Omental fat pad (tissue), 3 donors: ENCODE measurements at regions not wholly inside any gene's neighbourhood (a gene's known extent, or its start where the extent isn't known, plus 50 kb on each side); places are given as distances from the start of the nearest gene placed in this dataset.

Experiments used
- ATAC-seq: fragments of 150-250 bp; one replicate; pipeline ENCODE4 v1.9.1; 2016; ENCODE audit warnings: mild to moderate bottlenecking, moderate library complexity; ENCODE audit not compliant: low FRiP score
- DNase-seq: peaks from one replicate; pipeline ENCODE4 v3.0.0-alpha.2; 2019; ENCODE audit warnings: low spot score
- TF ChIP-seq, protein P1 (sequence below), 3 donors: fragments of 450-650 bp; IDR thresholded peaks; one replicate each; pipeline ENCODE4 v1.5.1; 2016 to 2017; ENCODE audit warnings: antibody characterized with exemption in 3 of 3, mild to moderate bottlenecking in 3 of 3, moderate library complexity in 2 of 3

DNA sequence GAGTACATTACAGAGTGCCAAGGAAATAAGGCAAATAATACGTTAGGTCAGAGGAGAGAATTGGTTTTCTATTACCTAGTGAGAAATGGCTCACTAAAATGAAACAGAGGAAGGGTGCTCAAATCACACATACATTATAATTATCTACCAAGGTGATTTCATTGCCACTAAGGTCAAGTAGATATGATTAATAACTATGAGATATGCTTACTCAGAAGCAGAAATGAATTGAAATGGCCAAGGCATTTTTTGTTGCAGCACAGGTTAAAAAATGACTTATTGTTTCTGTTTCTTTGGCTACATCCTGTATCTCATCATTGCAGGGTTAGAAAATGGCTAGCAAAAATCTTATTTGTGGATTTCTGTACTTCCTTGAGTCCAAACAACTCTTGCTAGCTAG lies 154.5 kb upstream of the GORAB start:
- TF ChIP-seq, protein P1, sequence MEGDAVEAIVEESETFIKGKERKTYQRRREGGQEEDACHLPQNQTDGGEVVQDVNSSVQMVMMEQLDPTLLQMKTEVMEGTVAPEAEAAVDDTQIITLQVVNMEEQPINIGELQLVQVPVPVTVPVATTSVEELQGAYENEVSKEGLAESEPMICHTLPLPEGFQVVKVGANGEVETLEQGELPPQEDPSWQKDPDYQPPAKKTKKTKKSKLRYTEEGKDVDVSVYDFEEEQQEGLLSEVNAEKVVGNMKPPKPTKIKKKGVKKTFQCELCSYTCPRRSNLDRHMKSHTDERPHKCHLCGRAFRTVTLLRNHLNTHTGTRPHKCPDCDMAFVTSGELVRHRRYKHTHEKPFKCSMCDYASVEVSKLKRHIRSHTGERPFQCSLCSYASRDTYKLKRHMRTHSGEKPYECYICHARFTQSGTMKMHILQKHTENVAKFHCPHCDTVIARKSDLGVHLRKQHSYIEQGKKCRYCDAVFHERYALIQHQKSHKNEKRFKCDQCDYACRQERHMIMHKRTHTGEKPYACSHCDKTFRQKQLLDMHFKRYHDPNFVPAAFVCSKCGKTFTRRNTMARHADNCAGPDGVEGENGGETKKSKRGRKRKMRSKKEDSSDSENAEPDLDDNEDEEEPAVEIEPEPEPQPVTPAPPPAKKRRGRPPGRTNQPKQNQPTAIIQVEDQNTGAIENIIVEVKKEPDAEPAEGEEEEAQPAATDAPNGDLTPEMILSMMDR (IDR thresholded peaks at IDR 0.05): no peak
- ATAC-seq (no peak), DNase-seq (no peak)

DNA sequence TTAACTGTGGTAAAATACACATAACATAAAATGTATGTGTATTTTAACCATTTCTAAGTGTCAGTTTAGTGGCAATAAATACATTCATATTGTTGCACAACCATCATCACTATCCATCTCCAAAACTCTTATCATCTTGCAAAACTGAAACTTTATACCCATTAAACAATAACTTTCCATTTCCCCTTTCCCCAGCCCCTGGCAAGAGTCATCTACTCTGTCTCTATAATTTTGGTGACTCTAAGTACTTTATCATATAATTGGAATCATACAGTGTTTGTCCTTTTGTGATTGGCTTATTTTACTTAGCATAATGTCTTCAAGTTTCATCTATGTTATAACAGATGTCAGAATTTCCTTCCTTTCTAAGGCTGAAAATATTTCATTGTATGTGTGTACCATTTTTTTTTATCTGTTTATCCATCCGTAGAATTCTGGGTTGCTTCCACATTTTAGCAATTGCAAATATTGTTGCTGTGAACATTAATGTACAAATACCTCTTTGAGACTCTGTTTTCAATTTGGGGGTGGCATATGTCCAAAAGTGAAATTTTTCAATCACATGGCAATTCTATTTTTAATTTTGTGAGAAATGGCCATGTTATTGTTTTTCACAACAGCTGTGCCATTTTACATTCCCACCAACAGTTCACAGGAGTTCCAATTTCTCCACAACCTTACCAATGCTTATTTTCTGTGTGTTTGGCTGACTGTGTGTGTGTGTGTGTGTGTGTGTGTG lies 153.9 kb upstream of the GORAB start:
- ATAC-seq: no peak
- TF ChIP-seq, protein P1 (IDR thresholded peaks at IDR 0.05): no peak

DNA sequence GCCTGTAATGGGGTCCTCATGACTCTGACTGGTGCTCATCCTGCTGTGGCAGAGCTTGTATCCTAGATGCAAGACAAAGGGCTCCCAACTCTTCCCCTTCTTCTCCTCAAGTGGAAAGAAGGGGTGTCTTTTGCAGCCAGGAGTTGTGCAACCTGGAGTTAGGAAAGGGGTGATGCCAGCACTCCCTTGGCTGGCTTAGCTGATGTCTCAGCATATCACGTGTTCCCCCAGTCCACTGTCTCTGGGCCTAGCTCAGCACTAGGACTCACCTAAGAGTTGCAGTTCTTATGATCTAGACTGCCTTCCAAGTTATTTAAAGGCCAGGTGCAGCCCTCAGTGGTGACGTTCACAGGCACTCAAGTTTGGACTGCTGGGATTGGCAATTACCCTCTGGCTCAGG lies 146.2 kb upstream of the GORAB start:
- TF ChIP-seq, protein P1 (IDR thresholded peaks at IDR 0.05): no peak
- ATAC-seq: no peak
- DNase-seq: no peak

More for the DNA sequence above, 153.9 kb upstream of the GORAB start:
- DNase-seq: no peak

DNA sequence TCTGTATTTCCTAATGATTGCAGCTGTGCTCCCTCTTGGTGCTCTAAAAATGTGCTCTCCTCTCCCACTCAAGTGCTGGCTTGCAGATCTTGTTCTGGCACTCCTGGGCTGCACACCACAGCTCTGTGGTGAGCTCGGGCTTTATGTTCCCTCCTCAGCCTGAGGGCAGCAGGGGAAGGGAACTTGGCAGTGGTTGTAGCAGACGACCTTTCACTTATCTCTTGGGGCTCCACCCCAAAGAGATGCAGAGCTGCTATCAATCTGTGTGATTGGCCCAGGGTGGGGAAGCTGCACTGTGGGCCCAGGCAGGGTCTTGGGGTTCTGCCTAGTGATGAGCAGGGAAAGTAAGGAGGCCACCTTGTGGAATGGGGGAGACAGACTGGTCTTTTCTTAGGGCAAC lies 143.5 kb upstream of the GORAB start:
- TF ChIP-seq, protein P1 (IDR thresholded peaks at IDR 0.05): no peak
- ATAC-seq (no peak), DNase-seq (no peak)

DNA sequence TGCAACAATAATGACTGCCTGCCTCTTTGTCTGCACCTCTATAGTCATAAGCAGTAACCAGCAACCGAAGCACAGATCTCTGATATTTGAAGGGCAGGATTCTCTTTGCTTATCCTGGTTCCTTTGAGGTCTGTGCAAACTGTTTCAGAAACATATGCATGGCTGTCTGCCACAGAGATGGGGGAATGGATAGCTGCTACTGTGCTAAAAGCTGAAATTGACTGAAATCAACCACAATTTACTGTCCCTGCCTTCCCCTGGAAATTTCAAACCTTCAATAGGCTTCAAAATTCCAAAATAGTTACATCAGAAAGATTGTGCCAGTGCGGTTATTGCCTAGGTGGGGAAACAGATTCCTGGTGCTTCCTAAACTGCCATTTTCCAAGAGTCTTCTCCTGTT lies 136.8 kb upstream of the GORAB start:
- no peak for ATAC-seq
- no peak for DNase-seq

DNA sequence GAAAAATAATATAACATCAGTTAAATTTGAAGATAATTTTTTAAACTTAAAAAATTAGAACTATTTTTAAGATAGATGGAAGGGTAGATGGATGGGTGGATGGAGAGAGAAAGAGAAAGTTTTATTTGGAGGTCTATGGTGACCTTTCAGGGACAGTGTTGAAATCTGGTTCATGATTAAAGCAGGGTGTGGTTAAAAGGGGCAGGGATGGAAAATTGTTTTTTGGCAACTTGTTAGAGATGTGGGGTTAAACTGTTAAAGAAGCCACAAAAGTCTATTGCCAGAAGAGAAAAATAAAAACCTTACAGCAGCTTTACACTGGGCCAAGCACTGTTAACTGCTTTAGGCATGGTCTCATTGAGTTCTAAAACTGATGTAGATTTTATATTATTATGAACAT lies 134.9 kb upstream of the GORAB start:
- no peak for DNase-seq
- ATAC-seq: no peak

More for the DNA sequence above, 136.8 kb upstream of the GORAB start:
- TF ChIP-seq, protein P1 (IDR thresholded peaks at IDR 0.05): no peak

More for the DNA sequence above, 134.9 kb upstream of the GORAB start:
- TF ChIP-seq, protein P1 (IDR thresholded peaks at IDR 0.05): no peak
